A673 (cell line): ENCODE measurements at regions not wholly inside any gene's neighbourhood (a gene's known extent, or its start where the extent isn't known, plus 50 kb on each side); places are given as distances from the start of the nearest gene placed in this dataset.

Experiments
- BruUV-seq: library from RNA; stranded (reverse); fragments of 400-500 nt; replicated peaks from 2 replicates; lab custom pipeline; 2021; lab: Mats Ljungman, UMichigan
- CTCF ChIA-PET: fragments of 300-600 bp; sonication (Branson Sonifier 250); formaldehyde crosslinking; loops from one replicate; lab custom pipeline; 2022; ENCODE audit warnings: antibody characterized with exemption; lab: Charles Lee
- POLR2A ChIA-PET: fragments of 300-600 bp; sonication (Branson Sonifier 250); formaldehyde crosslinking; loops from one replicate; lab custom pipeline; 2022; ENCODE audit warnings: antibody characterized with exemption; ENCODE audit not compliant: low non-redundant PET; lab: Charles Lee
- DNase-seq: peaks from one replicate; pipeline ENCODE4 v3.0.0-alpha.2; 2015; ENCODE audit warnings: low spot score
- H3K27ac ChIP-seq: fragments of 200-600 bp; sonication (generic); 2 replicates; pipeline ENCODE4 v1.5.1; 2016; ENCODE audit warnings: mixed run types, low read depth, mild to moderate bottlenecking, mixed read lengths, antibody characterized with exemption, low read length; ENCODE audit not compliant: poor library complexity, severe bottlenecking
- H3K27me3 ChIP-seq: fragments of 200-600 bp; sonication (generic); replicated peaks from 2 replicates; pipeline ENCODE4 v1.6.1; 2017; ENCODE audit warnings: mixed run types, low read depth, mild to moderate bottlenecking, mixed read lengths, antibody characterized with exemption, low read length; ENCODE audit not compliant: insufficient read depth, poor library complexity
- H3K36me3 ChIP-seq: fragments of 200-600 bp; sonication (generic); 2 replicates; pipeline ENCODE4 v1.6.1; 2016; ENCODE audit warnings: mixed run types, mild to moderate bottlenecking, mixed read lengths, antibody characterized with exemption, low read length; ENCODE audit not compliant: insufficient read depth, poor library complexity, severe bottlenecking
- H3K4me1 ChIP-seq: fragments of 200-600 bp; sonication (generic); 2 replicates; pipeline ENCODE4 v1.6.1; 2017; ENCODE audit warnings: mixed run types, mild to moderate bottlenecking, mixed read lengths, antibody characterized with exemption, low read length; ENCODE audit not compliant: insufficient read depth, poor library complexity, severe bottlenecking
- H3K4me3 ChIP-seq: fragments of 200-600 bp; sonication (generic); 2 replicates; pipeline ENCODE4 v1.5.1; 2016; ENCODE audit warnings: low read depth, mixed run types, mild to moderate bottlenecking, mixed read lengths, low read length; ENCODE audit not compliant: poor library complexity, severe bottlenecking
- H3K9me3 ChIP-seq: fragments of 200-600 bp; sonication (generic); 2 replicates; pipeline ENCODE4 v1.6.1; 2016; ENCODE audit warnings: mixed run types, low read depth, mild to moderate bottlenecking, mixed read lengths, antibody characterized with exemption, low read length; ENCODE audit not compliant: poor library complexity, severe bottlenecking
- EZH2 ChIP-seq: fragments of 200-600 bp; sonication (generic); IDR thresholded peaks from 2 replicates; pipeline ENCODE4 v1.6.1; 2017; ENCODE audit warnings: borderline replicate concordance, low read depth, mild to moderate bottlenecking, mixed read lengths, antibody characterized with exemption, low read length; ENCODE audit not compliant: poor library complexity, severe bottlenecking
- intact Hi-C: fragments of 100-400 bp; cut with micrococcal nuclease; formaldehyde crosslinking; loops from one replicate; pipeline ENCODE4 v1.10.0; 2022; ENCODE audit not compliant: unreplicated experiment
- TF ChIP-seq, protein P1 (sequence below): fragments of 300-800, 200-600 bp; sonication (generic); conservative IDR thresholded peaks from 2 replicates; pipeline ENCODE4 v1.5.1; 2017; ENCODE audit warnings: low read depth, mild to moderate bottlenecking, antibody characterized with exemption, low read length, moderate library complexity, mixed read lengths

DNA sequence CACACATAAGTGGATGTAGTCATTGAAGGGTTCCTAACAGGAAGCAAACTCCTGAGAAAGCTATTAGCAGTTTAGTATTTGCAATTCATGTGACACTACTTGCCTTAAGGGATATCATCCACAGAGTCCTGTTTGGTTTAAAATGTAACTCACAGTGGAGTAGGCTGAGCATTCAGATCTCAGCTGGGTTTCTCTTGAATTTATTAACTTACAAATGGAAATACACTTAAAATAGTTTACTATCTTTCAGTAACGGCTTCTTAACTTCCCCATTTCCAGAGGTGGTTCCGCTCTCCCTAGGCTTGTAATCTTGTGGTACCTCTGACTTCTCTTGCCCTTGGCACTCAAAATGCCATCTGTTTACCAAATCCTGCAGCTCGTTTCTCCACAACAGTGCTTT lies 660.7 kb upstream of the ADAMTS16 start:
- intact Hi-C loops, result no loop called here
- H3K9me3 ChIP-seq, result peaks cover 49% of the 10 kb centered on the region
- CTCF ChIA-PET, result no interaction called here
- no peak overlapping the region for H3K4me3 ChIP-seq
- no peaks in the 10 kb centered on the region for H3K4me1 ChIP-seq
- no TSS peak for BruUV-seq
- no peak overlapping the region for H3K27ac ChIP-seq
- TF ChIP-seq, protein P1, sequence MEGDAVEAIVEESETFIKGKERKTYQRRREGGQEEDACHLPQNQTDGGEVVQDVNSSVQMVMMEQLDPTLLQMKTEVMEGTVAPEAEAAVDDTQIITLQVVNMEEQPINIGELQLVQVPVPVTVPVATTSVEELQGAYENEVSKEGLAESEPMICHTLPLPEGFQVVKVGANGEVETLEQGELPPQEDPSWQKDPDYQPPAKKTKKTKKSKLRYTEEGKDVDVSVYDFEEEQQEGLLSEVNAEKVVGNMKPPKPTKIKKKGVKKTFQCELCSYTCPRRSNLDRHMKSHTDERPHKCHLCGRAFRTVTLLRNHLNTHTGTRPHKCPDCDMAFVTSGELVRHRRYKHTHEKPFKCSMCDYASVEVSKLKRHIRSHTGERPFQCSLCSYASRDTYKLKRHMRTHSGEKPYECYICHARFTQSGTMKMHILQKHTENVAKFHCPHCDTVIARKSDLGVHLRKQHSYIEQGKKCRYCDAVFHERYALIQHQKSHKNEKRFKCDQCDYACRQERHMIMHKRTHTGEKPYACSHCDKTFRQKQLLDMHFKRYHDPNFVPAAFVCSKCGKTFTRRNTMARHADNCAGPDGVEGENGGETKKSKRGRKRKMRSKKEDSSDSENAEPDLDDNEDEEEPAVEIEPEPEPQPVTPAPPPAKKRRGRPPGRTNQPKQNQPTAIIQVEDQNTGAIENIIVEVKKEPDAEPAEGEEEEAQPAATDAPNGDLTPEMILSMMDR, result no peak
- TF ChIP-seq EZH2, result no peak
- POLR2A ChIA-PET, result no interaction called here
- DNase-seq, result no peak
- H3K36me3 ChIP-seq, result no peaks in the 10 kb centered on the region
- H3K27me3 ChIP-seq, result no peaks in the 10 kb centered on the region

DNA sequence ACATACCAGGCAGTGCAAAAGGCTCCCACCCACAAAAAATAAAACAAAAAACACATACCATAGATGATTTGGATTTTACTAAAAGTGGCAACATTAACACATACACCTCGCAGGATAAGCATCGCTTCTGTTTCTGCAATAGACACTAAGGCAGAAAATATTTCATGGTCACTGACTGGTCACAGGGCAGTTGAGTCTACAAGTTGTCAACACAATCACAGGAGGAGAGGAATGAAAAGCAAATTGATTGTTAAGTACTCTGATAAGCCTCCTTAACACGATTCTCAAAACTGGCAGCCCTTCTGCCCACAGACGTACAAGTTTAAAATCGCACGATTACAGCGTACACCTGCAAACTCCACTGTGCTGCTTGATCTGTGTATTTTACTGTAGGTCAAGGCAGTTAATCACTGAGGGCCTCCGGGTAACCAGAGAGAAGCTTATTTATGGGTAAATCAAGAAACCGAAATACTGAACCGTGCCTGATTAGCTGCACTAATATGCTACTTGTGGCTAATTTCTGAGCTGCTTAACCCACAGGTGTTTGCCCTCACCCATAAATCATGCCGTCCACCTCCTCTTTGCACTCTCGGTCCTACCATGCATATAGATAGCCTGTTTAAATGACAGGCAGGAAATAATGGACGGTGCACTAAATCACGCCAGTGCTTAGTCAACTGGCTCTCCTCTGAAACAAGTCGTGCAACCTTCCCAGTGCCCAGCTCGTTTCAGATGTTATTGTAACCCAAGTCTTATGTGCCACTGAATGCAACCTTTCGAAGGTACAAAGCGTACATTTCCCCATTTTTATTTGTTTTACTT lies 659.4 kb upstream of the ADAMTS16 start:
- H3K27ac ChIP-seq, result no peak overlapping the region
- ChIA-PET POLR2A (no interaction called here), CTCF (no interaction called here)
- H3K4me3 ChIP-seq, result no peak overlapping the region
- no TSS peak for BruUV-seq
- H3K36me3 ChIP-seq, result no peaks in the 10 kb centered on the region
- intact Hi-C loops, result no loop called here
- no peaks in the 10 kb centered on the region for H3K4me1 ChIP-seq
- TF ChIP-seq, protein P1, result no peak
- no peak for TF ChIP-seq EZH2
- no peak for DNase-seq
- H3K27me3 ChIP-seq, result no peaks in the 10 kb centered on the region
- peaks cover 49% of the 10 kb centered on the region for H3K9me3 ChIP-seq

DNA sequence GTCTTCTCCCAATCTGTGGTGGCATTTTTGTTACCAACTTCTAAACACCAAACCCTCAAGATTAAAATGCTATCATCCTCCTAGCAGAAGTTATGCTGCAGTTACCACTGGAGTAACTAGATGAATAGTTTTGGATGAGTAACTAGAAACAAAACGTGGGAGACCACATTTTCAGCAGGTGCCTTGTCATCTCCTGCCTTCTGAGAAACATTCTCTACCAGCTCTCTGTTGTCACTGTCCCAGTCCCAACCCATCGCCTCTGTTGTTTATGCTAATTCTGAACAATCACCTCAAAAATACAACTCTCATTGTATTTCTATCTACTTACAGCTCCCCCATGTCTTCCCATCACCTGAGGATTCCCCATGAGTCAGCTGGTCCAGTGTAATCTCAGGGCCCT lies 652.5 kb upstream of the ADAMTS16 start:
- TF ChIP-seq EZH2, result no peak
- TF ChIP-seq, protein P1, result no peak
- Histone ChIP-seq H3K9me3 (peaks cover 20% of the 10 kb centered on the region), H3K36me3 (no peaks in the 10 kb centered on the region), H3K27me3 (no peaks in the 10 kb centered on the region), H3K4me1 (no peaks in the 10 kb centered on the region), H3K4me3 (no peak overlapping the region), H3K27ac (no peak overlapping the region)
- ChIA-PET CTCF (no interaction called here), POLR2A (no interaction called here)
- BruUV-seq, result no TSS peak
- DNase-seq, result no peak
- intact Hi-C loops, result no loop called here
